ENCODE measurements at regions not wholly inside any gene's neighbourhood (a gene's known extent, or its start where the extent isn't known, plus 50 kb on each side); places are given as distances from the start of the nearest gene placed in this dataset.
"Not testable (repeated sequence)": the region's sequence is repeated elsewhere in the genome, so short reads cannot be mapped to it uniquely, and the experiment has no call there.

DNA sequence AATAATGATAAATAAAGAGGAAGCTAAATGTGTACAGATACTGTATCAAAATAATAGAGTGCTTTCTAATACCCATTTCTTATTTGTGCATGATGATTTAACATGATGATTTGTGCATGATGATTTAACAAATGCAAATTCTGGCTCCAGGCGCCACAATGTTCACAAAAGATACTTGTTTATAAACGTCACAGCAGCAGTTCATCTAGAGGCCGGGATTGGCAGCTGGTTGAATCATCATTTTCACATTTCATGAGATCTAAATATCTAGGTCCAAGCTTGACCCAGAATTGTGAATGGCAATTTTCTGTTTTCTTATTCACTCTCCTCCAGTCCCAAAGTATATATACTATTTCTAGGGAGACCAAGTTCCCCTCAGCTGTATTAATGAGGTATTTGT lies 322.0 kb downstream of the SUCLG1 start:
- peak; percentile 12 for DNase-seq (ENCODE audit: low spot score)

DNA sequence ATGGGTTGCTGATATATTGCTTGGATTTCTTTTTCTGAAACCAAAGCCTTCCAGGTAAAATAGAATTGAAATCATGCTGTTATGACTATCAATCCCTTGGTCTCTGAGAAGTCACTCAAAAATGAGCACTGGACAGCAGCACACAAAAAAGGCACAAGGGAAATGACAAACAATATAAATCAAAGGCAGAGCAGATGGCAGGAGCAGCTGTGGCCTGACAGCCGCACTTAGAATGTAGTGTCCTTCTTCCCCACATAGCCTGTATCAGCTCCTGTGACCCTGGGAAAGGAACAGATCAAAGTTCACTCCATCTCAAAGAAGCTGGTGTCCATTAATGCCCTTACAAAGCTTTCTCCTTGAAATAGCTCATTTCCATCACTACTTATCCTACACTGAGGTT lies 326.7 kb downstream of the SUCLG1 start:
- no peak for DNase-seq (ENCODE audit: low spot score)

DNA sequence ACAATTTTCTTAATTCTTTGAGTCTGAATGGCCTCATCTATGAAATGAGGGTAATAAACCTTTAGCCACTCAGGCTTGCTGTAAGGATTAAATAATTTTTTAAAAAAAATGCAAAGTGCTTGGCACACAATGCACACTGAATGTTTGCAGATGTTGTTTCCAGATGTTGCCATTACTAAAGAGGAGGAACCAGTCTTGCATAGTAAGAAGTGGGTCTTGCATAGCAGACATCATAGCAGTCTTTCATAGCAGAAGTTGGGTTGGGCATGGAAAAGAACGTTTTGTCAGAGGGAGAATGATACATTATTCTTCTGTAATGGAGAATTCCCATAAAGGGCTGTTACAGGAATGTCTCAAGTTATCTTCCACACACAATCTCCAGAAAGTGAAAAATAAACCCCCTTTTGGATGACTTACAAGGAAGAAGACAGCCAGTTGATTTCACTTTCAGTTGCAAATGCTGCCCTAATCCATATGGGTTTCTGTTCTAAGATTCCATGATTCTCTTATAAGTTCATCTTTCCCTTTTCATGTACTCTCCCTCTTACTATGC lies 327.7 kb downstream of the SUCLG1 start:
- DNase-seq (ENCODE audit: low spot score): no peak

DNA sequence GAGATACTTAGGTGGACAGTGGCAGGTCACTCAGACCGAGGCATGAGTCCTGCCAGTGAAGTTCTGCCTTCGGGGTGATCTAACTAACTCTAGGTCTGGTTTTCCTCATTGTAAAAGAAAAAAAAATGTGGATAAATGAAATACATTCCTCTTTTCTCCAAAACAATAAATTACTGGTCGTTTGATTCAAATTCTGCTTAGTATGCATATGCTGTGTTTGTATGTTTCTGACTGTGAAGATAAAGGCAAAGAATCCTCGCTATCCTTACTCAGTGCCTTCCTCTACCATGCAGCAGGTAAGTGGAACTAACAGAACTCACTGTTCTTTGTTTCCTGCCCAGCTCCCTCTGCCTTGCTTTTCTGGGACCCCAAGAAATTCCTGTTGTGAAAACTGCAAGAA lies 330.1 kb downstream of the SUCLG1 start:
- DNase-seq (ENCODE audit: low spot score): no peak

DNA sequence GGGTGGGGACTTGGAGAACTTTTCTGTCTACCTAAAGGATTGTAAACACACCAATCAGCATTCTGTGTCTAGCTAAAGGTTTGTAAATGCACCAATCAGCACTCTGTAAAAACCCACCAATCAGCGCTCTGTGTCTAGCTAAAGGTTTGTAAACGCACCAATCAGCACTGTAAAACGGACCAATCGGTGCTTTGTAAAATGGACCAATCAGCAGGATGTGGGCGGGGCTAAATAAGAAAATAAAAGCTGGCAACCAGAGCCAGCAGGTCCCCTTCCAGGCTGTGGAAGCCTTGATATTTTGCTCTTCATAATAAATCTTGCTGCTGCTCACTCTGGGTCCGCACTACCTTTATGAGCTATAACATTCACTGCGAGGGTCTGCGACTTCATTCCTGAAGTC lies 331.3 kb downstream of the SUCLG1 start:
- DNase-seq (ENCODE audit: low spot score): not testable (repeated sequence)

DNA sequence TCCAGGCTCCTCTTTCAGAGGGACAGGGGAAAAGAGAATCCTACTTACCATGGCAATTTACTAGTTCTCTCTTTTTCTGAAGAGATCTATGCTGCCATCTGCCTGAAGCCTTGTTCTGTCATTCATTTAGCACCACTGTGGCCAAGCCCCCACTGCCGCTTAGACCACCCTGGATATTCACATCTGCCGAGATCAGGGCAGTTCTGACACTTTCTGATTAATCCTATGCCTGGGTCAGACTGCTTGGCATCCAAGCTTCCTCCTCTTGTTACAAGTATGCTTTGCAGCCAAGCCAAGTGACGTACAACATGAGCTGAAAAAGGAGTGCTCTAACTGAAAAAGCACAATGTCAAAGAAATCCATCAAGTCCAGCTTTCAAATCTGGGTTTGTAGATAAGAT lies 332.6 kb downstream of the SUCLG1 start:
- no peak for DNase-seq (ENCODE audit: low spot score)

DNA sequence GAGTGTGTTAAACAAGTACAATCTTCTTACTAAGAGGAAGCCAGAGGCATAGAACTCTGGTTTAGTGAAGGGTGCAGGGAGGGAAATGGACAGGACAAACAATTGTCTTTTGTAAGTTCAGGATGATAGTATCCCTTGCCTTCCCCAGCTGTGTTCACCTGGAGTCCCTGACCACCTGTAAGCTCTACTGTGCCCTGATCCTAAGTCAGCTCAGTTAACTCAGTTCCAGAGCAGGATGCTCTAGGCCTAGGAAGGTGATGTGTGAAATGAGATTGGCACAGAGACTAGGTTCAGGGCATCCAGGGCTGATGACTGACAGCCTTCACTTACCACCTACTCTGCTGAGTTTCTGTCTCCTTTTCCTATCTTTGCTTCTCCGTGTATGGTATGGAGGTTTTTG lies 333.0 kb downstream of the SUCLG1 start:
- no peak for DNase-seq (ENCODE audit: low spot score)

DNA sequence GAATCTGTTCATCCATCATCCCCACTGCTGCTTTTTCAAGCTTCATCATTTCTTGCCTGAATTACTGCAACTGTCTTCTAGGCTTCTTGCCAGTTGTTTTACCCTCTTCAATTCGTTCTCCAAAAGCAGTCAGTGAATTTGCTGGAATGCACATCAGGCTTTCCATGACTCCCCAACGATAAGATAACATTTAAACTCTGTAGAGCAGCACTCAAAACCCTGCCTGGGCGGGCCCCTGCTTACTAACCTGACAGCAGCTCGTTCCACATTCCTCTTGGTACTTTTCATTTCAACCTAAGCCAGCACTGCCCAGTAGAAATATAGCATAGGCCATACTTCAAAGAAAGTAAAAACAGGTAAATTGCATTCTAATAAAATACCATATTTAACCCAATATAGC lies 342.9 kb downstream of the SUCLG1 start:
- no peak for DNase-seq (ENCODE audit: low spot score)

DNA sequence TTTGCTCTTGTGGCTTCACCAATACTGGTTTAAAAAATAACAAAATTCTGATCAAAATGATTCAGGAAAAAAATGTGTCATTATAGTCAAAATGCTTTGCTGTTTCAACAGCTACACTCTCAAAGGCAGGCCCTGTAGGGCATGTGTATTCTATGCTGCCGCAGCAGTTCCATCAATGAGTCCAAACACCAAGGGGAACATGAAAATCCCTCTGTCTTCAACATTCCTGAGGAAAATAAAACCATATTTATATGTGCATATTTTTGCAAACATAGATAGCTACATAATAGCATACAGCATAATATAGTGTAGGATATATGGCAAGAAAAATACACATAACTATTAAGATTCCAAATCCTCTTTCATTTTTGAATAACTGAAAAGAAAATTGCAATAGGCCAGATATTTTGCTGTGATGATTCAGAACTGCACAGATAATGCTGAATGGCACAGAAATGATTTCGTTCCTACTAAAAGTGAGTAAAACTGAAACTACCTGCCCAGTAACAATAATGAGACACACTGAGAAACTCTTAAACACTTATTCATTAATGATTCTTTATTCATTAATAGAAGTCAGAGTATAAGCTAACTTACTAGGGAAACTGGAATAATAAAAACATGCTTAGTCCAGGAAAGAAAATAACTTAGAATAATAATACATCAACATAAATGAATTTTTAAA lies 343.8 kb downstream of the SUCLG1 start:
- DNase-seq (ENCODE audit: low spot score): no peak

DNA sequence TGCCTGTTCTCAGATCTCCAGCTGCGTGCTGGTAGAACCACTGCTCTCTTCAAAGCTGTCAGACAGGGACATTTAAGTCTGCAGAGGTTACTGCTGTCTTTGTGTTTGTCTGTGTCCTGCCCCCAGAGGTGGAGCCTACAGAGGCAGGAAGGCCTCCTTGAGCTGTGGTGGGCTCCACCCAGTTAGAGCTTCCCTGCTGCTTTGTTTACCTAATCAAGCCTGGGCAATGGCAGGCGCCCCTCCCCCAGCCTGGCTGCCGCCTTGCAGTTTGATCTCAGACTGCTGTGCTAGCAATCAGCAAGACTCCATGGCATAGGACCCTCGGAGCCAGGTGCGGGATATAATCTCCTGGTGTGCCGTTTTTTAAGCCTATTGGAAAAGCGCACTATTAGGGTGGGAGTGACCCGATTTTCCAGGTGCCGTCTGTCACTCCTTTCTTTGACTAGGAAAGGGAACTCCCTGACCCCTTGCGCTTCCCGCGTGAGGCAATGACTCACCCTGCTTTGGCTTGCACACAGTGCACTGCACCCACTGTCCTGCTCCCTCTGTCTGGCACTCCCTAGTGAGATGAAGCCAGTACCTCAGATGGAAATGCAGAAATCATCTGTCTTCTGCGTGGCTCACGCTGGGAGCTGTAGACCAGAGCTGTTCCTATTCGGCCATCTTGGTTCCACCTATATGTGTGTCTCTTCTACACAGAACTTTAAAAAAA lies 355.1 kb downstream of the SUCLG1 start:
- not testable (repeated sequence) for DNase-seq (ENCODE audit: low spot score)

DNA sequence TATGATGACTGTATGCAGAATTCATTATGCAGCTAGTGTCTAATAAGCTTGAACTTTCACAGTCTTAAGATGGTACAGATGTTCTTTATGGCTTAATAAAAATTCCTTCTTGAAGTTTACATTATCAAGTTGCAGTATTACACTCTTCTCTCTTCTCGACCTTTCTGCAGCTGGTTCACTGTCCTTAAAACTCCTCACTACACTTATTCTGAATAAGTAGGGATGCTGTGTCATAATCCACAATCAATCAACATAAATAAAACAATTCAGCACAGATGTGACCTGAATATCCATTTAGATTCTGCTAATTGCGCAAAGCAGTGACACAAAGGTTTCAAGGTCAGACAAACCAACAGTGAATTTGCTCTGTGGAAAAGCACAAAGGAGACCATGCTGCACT lies 356.8 kb downstream of the SUCLG1 start:
- no peak for DNase-seq (ENCODE audit: low spot score)

DNA sequence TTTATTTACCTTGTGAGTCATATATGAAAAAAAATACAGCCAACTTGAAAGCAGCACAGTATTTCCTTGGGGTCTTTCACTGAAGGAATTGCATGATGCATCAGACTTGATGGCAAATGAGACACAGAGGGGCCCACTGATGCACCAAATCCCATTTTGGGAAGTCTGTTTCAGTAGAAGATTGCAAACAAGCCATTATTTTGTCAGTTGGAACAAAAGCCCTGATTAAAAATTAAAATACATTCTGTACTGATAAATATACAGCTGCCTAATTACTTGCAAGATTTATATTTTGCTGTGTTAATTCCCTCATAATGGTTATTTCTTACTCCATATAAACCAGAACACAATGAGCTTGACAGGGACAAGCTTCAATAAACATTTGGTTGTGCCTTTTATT lies 370.4 kb downstream of the SUCLG1 start:
- DNase-seq (ENCODE audit: low spot score): no peak

DNA sequence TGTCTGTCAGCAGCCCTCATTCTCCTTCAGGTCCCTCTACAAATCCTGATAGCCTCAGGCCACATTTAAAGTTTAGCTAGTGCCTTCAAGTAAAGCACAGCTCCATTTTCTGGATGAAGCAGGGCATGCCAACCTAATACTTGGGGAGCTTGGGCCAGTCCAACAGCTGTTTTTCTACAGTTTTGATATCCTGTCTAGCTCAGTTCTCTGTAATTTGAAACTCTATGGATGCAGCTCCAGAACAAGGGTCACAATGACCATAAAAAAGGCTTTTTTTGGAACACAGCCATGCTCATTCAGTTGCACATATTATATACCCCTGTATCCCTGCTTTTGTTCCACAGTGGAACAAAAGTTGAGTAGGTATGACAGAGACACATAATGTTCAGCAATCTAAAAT lies 373.5 kb downstream of the SUCLG1 start:
- no peak for DNase-seq (ENCODE audit: low spot score)

DNA sequence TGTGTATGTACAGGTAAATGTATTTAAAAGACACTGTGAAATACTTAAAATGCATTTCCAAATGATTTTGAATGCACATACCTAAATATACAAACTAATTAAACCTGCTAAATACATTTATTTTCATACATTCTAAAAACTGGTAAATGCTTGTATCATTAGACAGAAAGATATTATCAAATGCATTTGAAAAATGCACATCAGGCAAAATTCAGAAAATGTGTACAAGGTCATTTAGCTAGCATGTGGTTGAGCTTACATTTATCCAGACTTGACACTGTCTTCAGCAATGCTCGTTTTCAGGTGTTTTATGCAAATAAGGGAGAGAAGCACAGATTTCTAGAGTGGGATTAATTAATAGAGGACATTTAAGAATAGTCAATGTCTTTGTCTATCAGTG lies 374.2 kb downstream of the SUCLG1 start:
- no peak for DNase-seq (ENCODE audit: low spot score)

DNA sequence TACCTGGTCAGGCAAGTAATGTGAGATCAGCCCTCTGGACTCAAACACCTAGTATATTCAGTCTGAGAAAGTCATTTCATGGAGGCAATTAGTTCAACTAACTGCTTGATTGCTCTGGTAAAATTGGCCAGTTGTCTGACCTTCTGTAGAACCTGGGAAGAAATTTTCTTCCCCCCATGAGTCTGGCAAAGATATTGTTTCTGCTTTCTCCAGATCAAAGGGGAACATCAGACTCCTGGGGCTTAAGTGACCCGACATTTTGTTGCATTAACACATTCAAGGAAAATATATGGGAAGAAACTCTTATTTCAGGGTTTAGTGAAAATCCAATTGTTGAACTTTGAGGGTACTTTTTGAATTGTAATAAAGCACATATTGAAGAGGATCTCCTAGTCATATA lies 375.1 kb downstream of the SUCLG1 start:
- DNase-seq (ENCODE audit: low spot score): no peak

DNA sequence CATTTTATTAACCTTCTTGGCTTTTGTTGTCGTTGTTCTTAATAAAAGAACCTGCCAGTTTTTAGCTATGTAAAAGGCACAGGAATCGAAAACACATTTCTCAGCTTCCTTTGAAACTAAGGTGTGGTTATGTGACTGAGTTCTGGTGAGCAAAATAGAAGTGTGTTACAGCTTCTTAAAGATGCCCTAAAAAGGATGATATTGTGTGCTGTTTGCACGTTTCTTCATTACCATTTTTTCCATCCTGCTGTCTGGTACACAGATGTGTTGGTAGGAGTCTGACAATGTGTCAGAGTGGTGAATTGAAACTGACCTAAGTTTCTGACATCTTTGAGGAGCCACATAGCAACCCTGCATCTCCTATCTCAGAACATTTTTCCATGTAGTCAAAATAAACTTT lies 380.6 kb downstream of the SUCLG1 start:
- no peak for DNase-seq (ENCODE audit: low spot score)

DNA sequence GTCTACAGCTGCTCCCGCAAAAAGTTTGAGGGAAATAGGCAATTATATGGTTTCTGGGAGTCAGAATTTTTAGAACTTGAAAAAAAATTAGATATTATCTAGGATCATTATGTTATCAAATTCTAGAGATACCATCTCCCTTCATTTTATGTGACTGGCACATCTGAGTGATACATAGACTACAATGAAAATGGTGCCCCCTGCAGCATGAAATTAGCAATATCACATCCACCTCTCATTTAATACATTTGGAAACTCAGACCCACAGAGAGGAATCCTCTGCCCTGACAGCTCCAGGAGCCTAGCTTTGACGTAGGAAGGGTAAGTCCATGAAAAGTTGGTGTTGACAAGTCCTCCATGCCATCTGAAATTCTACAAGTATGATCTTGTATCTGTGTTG lies 381.6 kb downstream of the SUCLG1 start:
- DNase-seq (ENCODE audit: low spot score): peak; percentile 37

DNA sequence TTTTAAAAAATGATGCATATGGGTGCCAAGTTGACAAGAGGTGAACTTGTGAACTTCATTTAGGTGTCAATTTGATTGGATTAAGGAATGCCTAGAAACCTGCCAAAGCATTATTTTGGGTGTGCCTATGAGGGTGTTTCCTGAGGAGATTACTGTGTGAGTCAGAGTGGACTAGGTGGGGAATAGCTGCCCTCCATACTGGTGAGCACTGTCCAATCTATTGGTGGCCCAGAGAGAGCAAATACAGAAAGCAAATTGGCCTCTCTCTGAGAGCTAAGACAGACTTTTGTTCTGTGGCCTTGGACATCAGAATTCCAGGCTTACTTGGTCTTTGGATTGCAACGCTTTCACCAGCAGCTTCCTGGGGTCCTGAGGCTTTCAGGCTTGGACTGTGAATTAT lies 388.0 kb downstream of the SUCLG1 start:
- no peak for DNase-seq (ENCODE audit: low spot score)

DNA sequence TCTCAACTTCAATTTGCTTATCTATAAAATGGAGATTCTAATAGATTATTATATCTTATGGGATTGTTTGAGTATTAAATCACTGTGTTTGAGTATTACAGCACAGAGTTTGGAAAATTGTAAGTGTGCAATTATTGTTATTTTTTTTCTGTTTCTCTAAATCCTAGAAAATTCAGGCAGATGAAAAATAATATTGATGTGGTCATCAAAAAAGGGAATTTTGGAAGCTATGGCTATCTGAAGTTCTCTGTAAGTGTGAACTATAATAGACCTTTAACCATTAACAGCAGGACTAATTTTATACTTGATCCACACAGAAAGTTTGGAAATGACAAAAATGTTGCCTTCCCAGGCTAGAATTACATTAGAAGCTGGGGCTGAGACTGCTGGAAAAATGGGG lies 393.2 kb downstream of the SUCLG1 start:
- no peak for DNase-seq (ENCODE audit: low spot score)

DNA sequence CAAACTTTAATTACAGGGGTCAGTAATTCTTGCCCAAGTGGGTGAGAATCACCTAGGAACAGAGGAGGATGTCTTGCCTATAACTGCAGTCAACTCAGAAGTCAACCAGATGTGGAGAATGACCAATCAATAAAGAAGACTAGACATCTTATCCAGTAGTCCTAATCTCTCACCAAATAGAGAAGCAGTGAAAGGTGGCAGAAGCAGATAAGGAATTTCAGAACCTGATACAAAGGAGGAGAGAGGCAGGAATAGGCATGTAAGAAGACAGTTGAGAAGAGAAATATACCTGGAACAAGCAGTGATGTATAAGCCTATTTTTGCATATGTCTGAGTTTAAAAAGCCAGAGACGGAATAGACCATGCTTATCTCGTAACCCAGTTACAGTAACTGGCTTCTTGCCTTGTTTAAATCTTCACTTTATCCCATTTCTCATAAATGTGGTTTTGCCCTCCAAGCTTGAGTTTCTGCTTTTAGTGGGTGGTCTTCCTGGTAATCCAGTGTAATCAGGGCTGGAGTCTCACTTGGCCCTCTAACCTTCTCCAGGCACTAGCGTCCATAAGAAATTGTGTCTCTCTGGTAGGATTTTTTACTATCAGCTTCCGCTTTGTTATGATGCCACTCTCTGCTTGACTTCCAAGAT lies 401.0 kb downstream of the SUCLG1 start:
- DNase-seq (ENCODE audit: low spot score): no peak

DNA sequence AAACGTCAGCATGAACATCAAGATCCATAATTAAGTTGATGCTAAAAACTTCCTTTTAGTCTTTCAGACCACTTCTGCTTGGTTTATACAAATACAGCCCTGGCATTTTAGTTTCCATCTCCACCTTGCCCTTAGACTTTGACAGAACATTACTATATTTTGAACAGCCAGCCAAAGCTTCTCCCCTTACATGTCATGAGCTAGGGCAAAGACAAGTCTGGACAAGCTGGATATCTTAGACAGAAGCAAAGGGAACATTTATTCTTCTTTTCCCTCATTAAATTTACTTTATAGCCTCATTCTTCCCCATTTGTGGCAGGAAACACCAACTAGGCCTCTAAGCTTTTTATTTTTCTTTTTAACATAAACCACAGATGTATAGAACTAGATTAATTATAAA lies 403.3 kb downstream of the SUCLG1 start:
- no peak for DNase-seq (ENCODE audit: low spot score)

DNA sequence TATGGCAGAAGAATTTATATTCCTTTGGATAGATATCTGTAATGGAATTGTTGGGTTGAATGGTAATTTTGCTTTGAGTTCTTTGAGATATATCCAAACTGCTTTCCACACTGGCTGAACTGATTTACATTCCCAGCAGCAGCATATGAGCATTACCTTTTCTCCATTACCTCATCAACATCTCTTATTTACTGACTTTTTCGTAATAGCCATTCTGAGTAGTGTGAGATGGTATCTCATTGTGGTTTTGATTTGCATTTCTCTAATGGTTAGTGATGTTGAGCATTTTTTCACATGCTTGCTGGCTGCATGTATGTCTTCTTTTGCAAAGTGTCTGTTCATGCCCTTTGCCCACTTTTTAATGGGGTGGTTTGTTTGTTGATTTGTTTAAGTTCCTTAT lies 404.5 kb downstream of the SUCLG1 start:
- DNase-seq (ENCODE audit: low spot score): not testable (repeated sequence)

DNA sequence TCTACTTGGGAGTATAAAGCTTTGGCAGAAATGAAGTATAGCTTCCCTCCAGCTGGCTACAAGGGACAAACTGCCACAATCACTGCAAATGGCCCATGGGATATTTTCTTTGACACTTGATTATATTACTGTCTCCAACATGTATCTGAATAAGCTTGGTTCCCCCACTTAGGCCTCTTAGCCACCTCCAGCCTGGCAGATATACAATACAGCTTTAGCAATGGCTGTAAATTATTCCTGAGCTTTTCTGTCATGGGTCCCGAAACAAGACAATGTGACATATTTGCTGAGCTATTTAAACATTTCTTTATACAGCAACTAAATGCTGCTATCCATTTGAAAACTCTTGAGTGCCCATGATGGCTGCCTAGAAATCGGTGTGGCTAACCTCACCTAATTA lies 406.2 kb downstream of the SUCLG1 start:
- no peak for DNase-seq (ENCODE audit: low spot score)

Measured in globus pallidus (tissue), 1 donor.